Aorta (tissue), 5 donors: ENCODE measurements at regions not wholly inside any gene's neighbourhood (a gene's known extent, or its start where the extent isn't known, plus 50 kb on each side); places are given as distances from the start of the nearest gene placed in this dataset.

ENCODE experiments used
- ATAC-seq: fragments of 200-7000 bp; cut with Tn5 transposase; one replicate; pipeline ENCODE4 v1.9.1; 2022; ENCODE audit warnings: moderate library complexity; ENCODE audit not compliant: low FRiP score
- DNase-seq, 2 donors: peaks; one replicate each; pipeline ENCODE4 v3.0.0-alpha.2; 2020
- H3K27ac ChIP-seq, 2 donors: one replicate each; pipeline ENCODE4 v1.5.1; 2013; ENCODE audit warnings: low read length in 2 of 2, mild to moderate bottlenecking in 2 of 2, moderate library complexity in 2 of 2, control low read depth in 1 of 2, inconsistent platforms in 1 of 2, low read depth in 1 of 2
- H3K27me3 ChIP-seq, 2 donors: one replicate each; pipeline ENCODE4 v1.6.1; 2013; ENCODE audit warnings: control low read depth in 1 of 2, low read length in 1 of 2, mild to moderate bottlenecking in 1 of 2, moderate library complexity in 1 of 2; ENCODE audit not compliant: insufficient read depth in 2 of 2, control insufficient read depth in 1 of 2
- H3K36me3 ChIP-seq, 2 donors: one replicate each; pipeline ENCODE4 v1.6.1; 2013; ENCODE audit warnings: control low read depth in 1 of 2, low read length in 1 of 2, mild to moderate bottlenecking in 1 of 2; ENCODE audit not compliant: insufficient read depth in 2 of 2, control insufficient read depth in 1 of 2
- H3K4me1 ChIP-seq, 2 donors: one replicate each; pipeline ENCODE4 v1.6.1; 2013; ENCODE audit warnings: low read length in 2 of 2, control low read depth in 1 of 2, mild to moderate bottlenecking in 1 of 2, moderate library complexity in 1 of 2; ENCODE audit not compliant: insufficient read depth in 2 of 2, control insufficient read depth in 1 of 2
- H3K4me3 ChIP-seq, 2 donors: one replicate each; pipeline ENCODE4 v1.5.1; 2013; ENCODE audit warnings: low read length in 2 of 2, control low read depth in 1 of 2, mild to moderate bottlenecking in 1 of 2
- H3K9me3 ChIP-seq: one replicate; pipeline ENCODE4 v1.6.1; 2013; ENCODE audit warnings: mild to moderate bottlenecking, low read length; ENCODE audit not compliant: control insufficient read depth
- WGBS, 2 donors: extraction: QIAGEN DNeasy Blood & Tissue Kit; methylation state at CpG; one replicate each; pipeline ENCODE4 v1.1.7; 2013; 5-methylcytosine and 5-hydroxymethylcytosine counted together
- intact Hi-C, 2 donors: fragments of 100-400 bp; cut with DNase I; formaldehyde crosslinking; loops; one replicate each; pipeline versions ENCODE4 v1.14.2 to v1.15.0; 2022
- donor health status: healthy with polysubstance abuse.
- donor health status: Bipolar disorder and iron deficiency.
- donor health status: DM: no; HTN: no; CAD: no.
- donor health status: DM: no; HTN: no; CAD: no.
- donor health status: DM: yes; HTN: yes; CAD: no.

DNA sequence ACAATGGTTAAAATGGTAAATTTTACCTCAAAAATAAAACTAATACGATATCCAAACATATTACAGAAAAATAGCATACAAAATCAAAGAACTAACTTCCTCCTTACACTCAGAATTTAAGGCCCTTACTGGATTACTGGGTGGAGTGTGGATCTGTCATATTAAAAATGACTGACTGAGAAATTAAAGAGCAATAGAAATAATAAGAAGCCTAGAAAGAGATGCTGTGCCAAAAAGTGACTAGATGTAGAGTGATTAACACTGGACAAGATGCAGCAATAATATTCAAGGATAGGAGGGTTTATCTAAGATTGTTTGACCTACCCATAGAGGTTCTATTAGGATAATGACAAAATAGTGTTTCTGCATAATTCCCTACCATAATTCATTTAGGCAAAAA, 424.3 kb downstream of the SETD4 start:
- H3K9me3 ChIP-seq: no peaks in the 10 kb centered on the region
- H3K27me3 ChIP-seq: no peaks in the 10 kb centered on the region
- DNase-seq: no peak
- peaks cover 0 to 2% of the 10 kb centered on the region in 2 donors for H3K4me1 ChIP-seq
- intact Hi-C loops: no loop called here
- H3K36me3 ChIP-seq: no peaks in the 10 kb centered on the region
- ATAC-seq: no peak
- no peak overlapping the region for H3K4me3 ChIP-seq
- H3K27ac ChIP-seq: no peak overlapping the region
- 95 to 100% methylated on average over 1 of the region's 1 CpG for WGBS, 2 donors

GRCh38 chr21:35635261-35635660, 425.1 kb downstream of the SETD4 start:
- ATAC-seq (no peak), DNase-seq (no peak)
- Histone ChIP-seq H3K36me3 (no peaks in the 10 kb centered on the region), H3K9me3 (no peaks in the 10 kb centered on the region), H3K27ac (no peak overlapping the region), H3K4me1 (peaks cover 0 to 2% of the 10 kb centered on the region in 2 donors), H3K27me3 (no peaks in the 10 kb centered on the region), H3K4me3 (no peak overlapping the region)
- WGBS, 2 donors: 89 to 97% methylated on average over 2 of the region's 2 CpGs
- intact Hi-C loops: no loop called here

GRCh38 chr21:35633501-35633900, 426.8 kb downstream of the SETD4 start:
- DNase-seq (no peak), ATAC-seq (no peak)
- H3K4me3 ChIP-seq: no peak overlapping the region
- H3K4me1 ChIP-seq: peaks cover 0 to 2% of the 10 kb centered on the region in 2 donors
- no peaks in the 10 kb centered on the region for H3K36me3 ChIP-seq
- intact Hi-C loops: no loop called here
- 87 to 92% methylated on average over 9 of the region's 9 CpGs for WGBS, 2 donors
- no peak overlapping the region for H3K27ac ChIP-seq
- no peaks in the 10 kb centered on the region for H3K27me3 ChIP-seq
- H3K9me3 ChIP-seq: no peaks in the 10 kb centered on the region

DNA sequence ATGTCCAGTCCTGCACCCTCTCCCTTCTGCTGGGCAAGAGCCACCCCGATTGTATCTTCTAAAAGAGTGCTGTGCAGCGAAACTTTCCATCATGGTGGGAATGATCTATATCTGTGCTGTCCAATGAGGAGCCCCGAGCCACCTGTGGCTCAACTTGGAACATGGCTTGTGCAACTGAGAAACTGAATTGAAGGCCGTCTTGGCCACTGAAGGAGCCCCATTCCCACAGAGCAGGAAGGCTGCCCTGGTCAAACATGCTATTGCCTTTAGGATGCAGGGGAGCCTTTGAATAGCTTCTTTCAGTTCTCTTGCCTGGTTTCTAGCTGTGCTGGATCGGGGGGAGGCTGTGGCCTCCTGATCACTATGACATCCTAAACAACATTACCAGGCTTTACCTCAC, 427.6 kb downstream of the SETD4 start:
- intact Hi-C loops: no loop called here
- peaks cover 0 to 2% of the 10 kb centered on the region in 2 donors for H3K4me1 ChIP-seq

GRCh38 chr21:35628316-35628715, 432.0 kb downstream of the SETD4 start:
- no peaks in the 10 kb centered on the region for H3K9me3 ChIP-seq
- ATAC-seq (no peak), DNase-seq (no peak)
- 60 to 62% methylated on average over 3 of the region's 3 CpGs for WGBS, 2 donors
- H3K4me1 ChIP-seq: no peaks in the 10 kb centered on the region
- intact Hi-C loops: no loop called here
- peaks cover 0 to 2% of the 10 kb centered on the region in 2 donors for H3K27me3 ChIP-seq
- H3K4me3 ChIP-seq: no peak overlapping the region
- H3K27ac ChIP-seq: no peak overlapping the region
- H3K36me3 ChIP-seq: no peaks in the 10 kb centered on the region

More for the DNA sequence above, 427.6 kb downstream of the SETD4 start:
- no peak for ATAC-seq
- Histone ChIP-seq H3K9me3 (no peaks in the 10 kb centered on the region), H3K27ac (no peak overlapping the region), H3K4me3 (no peak overlapping the region), H3K36me3 (no peaks in the 10 kb centered on the region), H3K27me3 (peaks cover 0 to 2% of the 10 kb centered on the region in 2 donors)
- DNase-seq: no peak
- 96 to 97% methylated on average over 5 of the region's 5 CpGs for WGBS, 2 donors

DNA sequence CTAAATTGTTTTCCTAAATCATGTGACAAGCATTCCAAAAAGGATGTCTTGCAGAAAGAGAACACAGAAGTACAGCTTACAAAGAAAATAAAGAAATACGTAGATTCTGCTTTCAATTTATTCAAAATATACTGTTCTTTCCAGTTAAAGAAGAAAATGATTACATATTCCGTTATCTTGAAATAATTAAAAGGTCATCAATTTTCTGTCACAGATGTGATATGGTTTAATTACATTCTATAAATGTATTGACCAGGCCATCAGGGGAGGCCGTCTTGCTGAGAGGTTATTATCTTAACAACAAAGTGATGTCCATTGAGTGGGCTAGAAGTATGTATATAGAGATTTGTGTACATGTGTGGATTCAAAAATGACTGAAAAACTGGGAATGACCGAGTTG, 432.9 kb downstream of the SETD4 start:
- peaks cover 0 to 2% of the 10 kb centered on the region in 2 donors for H3K27me3 ChIP-seq
- WGBS, 2 donors: 76 to 84% methylated on average over 4 of the region's 4 CpGs
- no peaks in the 10 kb centered on the region for H3K36me3 ChIP-seq
- H3K27ac ChIP-seq: no peak overlapping the region
- no peak overlapping the region for H3K4me3 ChIP-seq
- DNase-seq (no peak), ATAC-seq (no peak)
- no peaks in the 10 kb centered on the region for H3K9me3 ChIP-seq
- intact Hi-C loops: no loop called here
- H3K4me1 ChIP-seq: no peaks in the 10 kb centered on the region

DNA sequence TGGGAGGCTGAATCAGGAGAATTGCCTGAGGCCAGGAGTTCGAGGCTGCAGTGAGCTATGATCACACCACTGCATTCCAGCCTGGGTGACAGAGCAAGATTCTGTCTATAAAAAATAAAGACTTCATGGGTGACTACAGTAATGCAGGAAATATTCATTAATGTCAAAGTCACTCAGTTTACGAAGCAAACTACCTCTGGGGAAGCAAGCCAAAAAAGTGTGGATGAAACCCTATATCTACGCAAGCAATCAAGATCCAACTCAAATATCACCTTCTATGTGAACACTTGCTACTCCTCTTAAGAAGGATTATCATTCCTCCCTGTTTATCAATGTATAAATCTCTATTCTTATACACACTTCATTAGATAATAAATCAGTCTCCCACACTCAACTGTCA, 434.8 kb downstream of the SETD4 start:
- no peak for ATAC-seq
- Histone ChIP-seq H3K4me1 (no peaks in the 10 kb centered on the region), H3K36me3 (no peaks in the 10 kb centered on the region), H3K4me3 (no peak overlapping the region), H3K27me3 (peaks cover 0 to 2% of the 10 kb centered on the region in 2 donors), H3K9me3 (no peaks in the 10 kb centered on the region), H3K27ac (no peak overlapping the region)
- 85 to 91% methylated on average over 3 of the region's 3 CpGs for WGBS, 2 donors
- no peak for DNase-seq
- intact Hi-C loops: no loop called here

GRCh38 chr21:35624901-35625300, 435.4 kb downstream of the SETD4 start:
- Histone ChIP-seq H3K36me3 (no peaks in the 10 kb centered on the region), H3K27me3 (peaks cover 0 to 2% of the 10 kb centered on the region in 2 donors), H3K4me1 (no peaks in the 10 kb centered on the region), H3K27ac (no peak overlapping the region), H3K4me3 (no peak overlapping the region), H3K9me3 (no peaks in the 10 kb centered on the region)
- WGBS, 2 donors: 22 to 26% methylated on average over 2 of the region's 2 CpGs
- no peak for DNase-seq
- ATAC-seq: no peak
- intact Hi-C loops: no loop called here

GRCh38 chr21:35622612-35623011, 437.7 kb downstream of the SETD4 start:
- H3K4me3 ChIP-seq: no peak overlapping the region
- intact Hi-C loops: no loop called here
- H3K36me3 ChIP-seq: no peaks in the 10 kb centered on the region
- DNase-seq (no peak), ATAC-seq (no peak)
- no peaks in the 10 kb centered on the region for H3K27me3 ChIP-seq
- H3K9me3 ChIP-seq: no peaks in the 10 kb centered on the region
- H3K4me1 ChIP-seq: no peaks in the 10 kb centered on the region
- 90% methylated on average over 3 of the region's 3 CpGs for WGBS, 2 donors
- no peak overlapping the region for H3K27ac ChIP-seq
